GM18507 (cell line): ENCODE measurements at regions not wholly inside any gene's neighbourhood (a gene's known extent, or its start where the extent isn't known, plus 50 kb on each side); places are given as distances from the start of the nearest gene placed in this dataset.

Source experiments
- DNase-seq: peaks from one replicate; pipeline ENCODE4 v3.0.0; 2011; ENCODE audit warnings: low read depth; ENCODE audit not compliant: insufficient read length; ENCODE audit errors: extremely low spot score
- FAIRE-seq: peaks from 2 replicates; lab custom pipeline; 2011; peaks lifted over from hg19 to GRCh38; lab: Jason Lieb, UNC

DNA sequence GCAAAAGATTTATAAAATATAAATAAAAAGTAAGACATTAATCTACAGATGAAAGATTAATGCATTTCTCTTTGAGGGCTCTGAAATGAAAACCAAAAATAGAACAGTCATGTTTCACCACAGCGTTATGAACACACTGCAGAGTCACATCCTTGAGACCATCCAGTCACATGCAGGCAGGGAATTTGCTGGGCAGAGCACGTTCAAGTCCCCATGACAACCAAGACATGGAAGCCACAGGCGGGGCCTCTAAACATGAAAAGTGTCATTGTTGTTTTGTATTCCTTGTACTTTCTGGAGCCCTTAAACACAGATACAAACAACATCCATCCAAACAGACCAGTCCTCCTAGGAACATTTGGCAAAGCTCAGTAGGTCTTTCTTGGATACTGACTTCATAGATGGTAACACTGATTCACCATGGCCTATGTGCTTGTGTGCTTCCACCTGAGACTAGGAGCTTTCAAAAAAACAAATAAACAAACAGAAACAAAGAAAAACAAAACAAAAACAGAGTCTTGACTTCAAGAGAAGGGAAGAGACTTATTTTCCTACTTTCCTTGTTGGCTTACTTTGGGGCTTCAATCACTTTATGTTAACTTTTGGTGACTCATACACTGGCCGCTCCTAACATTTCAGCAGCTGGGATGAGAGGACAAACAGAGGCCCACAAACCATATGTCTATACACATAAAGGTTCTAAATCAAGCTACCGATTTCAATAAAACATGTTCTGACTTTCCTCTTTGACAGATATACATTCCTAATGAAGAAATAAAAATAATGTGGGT is 99.5 kb upstream of the CCDC85A start:
- FAIRE-seq = no peak
- no peak for DNase-seq

DNA sequence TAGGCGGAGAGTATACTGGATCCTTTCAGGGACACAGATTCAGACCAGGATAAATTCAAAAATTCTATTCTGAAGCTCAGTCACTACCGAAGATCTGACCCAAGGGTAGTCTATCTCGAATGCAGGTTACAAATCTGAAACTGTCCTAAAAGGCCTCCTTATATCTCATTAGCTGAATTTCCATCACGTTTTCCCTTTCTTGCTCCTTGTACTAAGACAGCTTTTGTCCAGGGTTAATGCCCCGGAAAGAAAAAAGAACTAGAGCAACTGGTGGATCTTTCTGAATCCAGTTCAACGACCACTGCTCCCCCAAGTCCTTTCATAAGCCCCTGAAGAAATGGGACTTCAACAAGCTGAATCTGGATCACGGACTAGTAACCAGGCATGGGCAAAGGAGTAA is 97.5 kb upstream of the CCDC85A start:
- DNase-seq (no peak), FAIRE-seq (no peak)

GRCh38 chr2:56088411-56088810 is 95.4 kb upstream of the CCDC85A start:
- no peak for FAIRE-seq
- DNase-seq = no peak

DNA sequence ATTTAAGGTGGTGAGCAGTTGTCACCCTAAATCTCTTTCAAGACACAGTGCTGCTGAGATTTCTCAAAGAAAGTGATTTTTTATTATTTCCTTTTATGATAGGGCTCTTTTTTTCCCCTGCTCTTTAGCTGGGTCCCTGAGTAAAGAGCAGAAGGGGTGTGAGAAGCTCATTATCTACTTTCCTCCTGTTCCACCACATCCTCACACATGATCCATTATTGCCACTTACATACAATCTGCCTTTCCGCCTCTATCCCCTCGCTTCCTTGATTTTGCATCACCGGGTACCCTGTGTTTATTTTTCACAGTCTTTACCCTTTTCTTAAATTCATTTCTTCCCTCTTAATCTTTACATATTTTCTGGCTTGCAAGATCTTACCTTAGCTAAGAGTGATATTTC is 93.9 kb upstream of the CCDC85A start:
- FAIRE-seq (no peak), DNase-seq (no peak)

DNA sequence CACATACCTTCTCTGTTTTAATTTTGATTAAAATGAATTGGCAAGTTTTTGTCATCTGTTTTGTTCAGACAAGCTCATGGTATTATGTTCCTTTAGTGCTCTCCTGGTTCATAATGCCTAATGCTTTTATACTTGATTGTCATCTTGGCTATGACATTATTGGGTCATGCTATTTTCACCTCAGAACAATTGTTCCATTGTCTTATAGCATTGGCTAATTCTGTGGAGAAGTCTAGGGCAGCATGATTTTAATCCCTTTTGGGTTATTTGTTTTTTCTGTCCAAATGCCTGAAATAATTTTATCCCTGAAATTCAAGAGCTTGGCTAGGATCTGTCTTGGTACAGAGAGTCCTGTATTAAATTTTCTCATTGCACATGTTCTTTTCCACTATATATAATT is 83.8 kb upstream of the CCDC85A start:
- FAIRE-seq = no peak
- DNase-seq = no peak

DNA sequence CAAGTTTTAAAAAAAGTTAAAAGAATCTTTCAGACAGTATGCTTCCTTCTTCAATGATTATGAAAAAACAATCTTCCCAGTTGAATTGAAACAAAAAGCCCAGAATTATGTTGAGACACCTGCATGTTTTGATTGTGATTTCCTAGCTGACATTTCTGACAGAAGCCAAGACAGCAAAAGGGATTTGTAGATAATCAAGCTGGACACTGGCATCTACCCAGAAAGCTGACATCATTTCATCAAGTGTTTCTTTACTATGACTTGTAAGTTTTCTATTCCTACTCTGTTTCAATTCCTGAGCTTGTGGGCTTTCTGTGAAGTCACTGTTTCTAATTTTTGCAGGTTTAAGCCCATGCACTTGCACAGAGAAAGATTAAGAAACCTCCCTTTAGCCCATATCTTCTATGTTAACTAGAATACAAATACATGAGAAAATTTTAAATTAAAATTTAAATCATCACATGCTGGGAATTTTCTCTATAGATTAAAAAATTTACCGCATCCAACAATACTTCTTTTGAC is 82.9 kb upstream of the CCDC85A start:
- no peak for DNase-seq
- FAIRE-seq = no peak

DNA sequence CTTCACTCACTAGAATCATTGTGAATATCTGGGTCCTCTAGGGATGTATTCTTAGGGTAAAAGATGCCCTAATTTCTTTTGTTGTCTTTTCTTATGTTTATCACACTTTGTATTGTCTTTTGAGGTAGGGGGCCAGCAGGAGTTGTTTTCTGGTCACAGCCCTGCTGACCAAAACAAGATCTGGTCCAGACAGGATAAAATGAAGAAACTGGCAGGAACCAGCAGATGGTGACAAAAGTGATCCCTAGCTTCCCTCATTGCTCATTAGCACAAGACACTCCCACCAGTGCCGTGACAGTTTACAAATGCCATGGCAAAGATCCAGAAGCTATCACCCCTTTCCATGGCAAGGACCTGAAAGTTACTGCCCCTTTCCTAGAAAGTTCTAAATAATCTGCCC is 81.7 kb upstream of the CCDC85A start:
- FAIRE-seq (no peak), DNase-seq (no peak)

- FAIRE-seq = no peak
These were observed 80.9 kb upstream of the CCDC85A start for GRCh38 chr2:56102866-56103265.

DNA sequence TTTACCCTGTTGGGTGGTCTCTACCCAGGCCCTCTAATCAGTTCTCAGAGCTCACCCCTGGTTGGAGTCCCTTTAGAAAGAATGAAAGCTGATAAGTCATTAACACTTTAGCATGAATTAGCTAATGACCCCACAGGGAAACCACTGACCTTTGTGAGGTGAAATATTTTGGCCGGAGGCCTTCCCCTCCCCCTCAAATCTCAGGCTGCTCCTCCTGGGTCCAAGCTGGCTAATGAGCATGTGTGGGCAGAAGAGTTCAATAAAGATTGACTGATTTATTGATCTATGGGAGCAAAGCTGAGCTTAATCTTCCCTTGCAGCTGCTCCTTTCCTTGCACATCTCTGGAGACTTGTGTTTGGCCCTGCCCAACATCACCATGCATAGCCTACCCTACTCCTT is 78.8 kb upstream of the CCDC85A start:
- no peak for FAIRE-seq
- no peak for DNase-seq

More at GRCh38 chr2:56102866-56103265, 80.9 kb upstream of the CCDC85A start:
- DNase-seq = no peak

GRCh38 chr2:56107502-56108220 is 76.1 kb upstream of the CCDC85A start:
- no peak for DNase-seq
- no peak for FAIRE-seq

DNA sequence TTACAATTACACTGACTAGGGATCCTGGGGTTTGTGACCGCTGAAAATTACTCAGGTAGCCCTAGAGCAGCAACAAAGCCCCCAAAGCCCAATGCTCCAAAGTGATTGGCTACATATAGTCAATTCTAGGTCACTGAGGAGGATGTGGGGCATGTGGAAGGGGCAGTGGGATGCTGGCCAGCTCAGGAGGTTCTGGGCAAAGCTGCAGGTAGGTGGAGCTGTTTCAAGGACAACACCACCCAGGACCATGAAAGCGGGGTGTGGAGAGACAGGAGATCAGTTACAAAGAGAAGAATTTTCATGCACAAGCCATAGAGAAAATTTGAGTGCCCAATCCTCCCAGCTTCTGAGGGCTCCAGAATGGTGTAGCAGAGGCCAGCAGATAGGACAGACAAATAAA is 75.0 kb upstream of the CCDC85A start:
- FAIRE-seq (no peak), DNase-seq (no peak)

- FAIRE-seq = no peak
- no peak for DNase-seq
These were observed 73.8 kb upstream of the CCDC85A start for GRCh38 chr2:56109994-56110393.

DNA sequence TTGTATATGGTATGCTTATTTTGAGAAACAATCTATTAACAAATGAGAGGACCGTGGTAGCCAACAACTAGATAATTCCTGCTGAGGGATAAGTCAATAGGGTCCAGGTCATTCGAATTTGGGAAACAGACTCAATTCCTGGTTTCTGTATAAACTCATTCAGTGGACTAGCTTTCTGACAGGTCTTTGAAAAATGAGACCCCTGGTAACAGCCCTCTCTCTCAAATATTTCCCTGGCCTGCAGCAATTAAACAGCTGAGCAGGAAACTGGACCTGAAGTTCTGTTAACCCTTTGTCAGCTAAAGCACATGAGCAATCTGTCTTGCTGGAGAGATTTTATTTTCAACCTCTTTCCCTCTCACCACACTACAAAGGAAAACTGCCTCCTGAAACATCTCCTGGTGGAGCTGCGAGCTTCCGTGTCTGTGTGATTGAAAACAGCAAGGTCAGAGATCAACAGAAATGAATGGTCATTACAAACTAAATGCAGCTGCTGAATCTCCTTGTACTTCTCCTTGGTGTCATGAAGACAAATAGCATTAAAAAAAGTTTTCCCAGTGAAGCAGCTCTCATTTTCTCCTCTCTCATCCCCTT is 70.3 kb upstream of the CCDC85A start:
- FAIRE-seq (no peak), DNase-seq (no peak)

DNA sequence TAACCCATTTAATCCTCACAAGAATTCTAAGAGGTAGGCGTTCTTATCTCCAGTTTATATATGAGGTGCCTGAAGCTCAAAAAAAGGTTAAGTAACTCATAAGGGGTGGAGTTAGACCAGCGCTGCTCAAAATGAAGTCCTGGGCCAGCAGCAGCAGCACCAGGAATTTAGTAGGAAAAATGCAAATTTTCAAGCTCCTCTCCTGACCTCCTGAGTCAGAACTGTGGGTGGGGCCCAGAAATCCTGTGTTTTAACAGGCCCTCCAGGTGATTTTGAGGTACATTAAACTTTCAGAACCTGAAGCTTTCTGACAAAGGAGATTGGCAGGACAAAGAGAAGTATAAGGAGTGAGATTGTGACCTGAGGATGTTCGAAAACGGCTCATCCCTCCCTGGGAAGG is 66.0 kb upstream of the CCDC85A start:
- DNase-seq (no peak), FAIRE-seq (no peak)

- no peak for DNase-seq
- no peak for FAIRE-seq
These were observed 65.3 kb upstream of the CCDC85A start for GRCh38 chr2:56118474-56118873.

GRCh38 chr2:56121995-56122394 is 61.8 kb upstream of the CCDC85A start:
- DNase-seq (no peak), FAIRE-seq (no peak)

DNA sequence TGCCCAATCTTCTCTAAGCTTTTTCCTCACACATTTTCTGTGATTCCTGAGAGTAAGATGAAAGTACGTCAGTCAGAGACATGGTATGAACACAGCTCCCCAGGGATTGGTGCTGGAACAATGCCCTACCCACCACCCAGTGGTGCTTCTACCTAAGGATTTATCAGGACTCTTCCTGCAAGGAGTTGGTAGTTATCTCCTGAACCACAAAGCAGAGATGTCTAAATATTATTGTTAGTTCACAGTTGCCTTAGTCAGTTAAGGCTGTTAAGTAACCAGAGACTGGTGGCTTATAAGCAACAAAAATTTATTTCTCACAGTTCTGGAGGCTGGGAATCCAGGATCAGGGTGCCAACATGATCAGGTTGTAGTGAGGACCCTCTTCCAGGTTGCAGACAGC is 60.3 kb upstream of the CCDC85A start:
- no peak for FAIRE-seq
- DNase-seq = no peak

DNA sequence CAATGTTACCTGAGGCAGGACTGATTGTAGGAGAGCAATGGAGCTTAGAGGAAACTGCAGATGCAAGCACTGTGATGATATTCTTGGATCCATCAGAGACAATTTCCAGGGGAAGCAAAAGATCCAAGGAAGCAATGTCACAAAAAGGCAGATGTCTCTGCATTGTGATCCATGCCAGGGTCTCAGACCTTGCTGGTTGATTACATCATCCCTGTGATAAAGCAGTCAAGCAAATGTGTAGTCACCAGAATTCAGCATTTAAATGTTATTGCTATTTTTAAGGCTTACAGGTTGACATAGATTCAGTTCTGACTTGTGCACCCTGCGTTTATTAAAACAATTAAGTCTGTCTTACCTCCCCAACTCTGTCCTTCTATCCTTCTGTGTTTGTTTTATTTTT is 56.8 kb upstream of the CCDC85A start:
- no peak for FAIRE-seq
- no peak for DNase-seq

DNA sequence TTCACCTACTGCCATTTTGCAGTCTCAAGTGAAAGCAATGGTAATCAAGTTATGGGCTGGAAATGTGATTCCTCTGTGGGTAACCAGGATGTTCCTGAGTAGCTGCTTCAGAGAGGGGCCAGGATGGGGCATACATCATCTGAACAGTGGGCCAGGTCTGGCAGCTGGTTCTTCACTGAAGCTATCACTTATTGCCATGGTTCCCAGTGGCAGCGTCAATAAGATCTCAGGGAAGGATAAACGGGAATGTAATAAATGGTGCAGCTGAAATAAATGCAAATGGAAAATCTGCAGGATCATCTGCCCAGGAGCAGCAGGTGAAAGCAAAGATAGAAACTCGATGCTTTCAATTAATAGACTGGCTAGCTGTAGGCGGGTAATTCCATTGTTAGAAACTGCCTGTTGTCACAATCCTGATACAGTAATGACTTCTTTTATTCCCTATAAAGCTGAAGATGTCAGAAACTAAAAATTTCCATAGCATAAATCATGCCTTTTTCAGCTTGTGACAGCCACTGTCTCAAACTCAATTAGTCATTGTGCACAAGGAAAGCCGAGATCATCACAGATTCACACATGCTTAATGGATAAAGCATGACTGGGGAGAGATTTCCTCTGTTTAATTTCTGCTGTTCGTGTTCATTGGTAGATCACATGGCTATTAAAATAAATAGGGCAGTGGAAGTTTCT is 56.2 kb upstream of the CCDC85A start:
- DNase-seq (no peak), FAIRE-seq (no peak)

- DNase-seq = no peak
- FAIRE-seq = no peak
These were observed 55.6 kb upstream of the CCDC85A start for GRCh38 chr2:56128235-56128634.
